ENCODE measurements at regions not wholly inside any gene's neighbourhood (a gene's known extent, or its start where the extent isn't known, plus 50 kb on each side); places are given as distances from the start of the nearest gene placed in this dataset.

GRCh38 chr6:11295969-11296368 lies 63.5 kb upstream of the NEDD9 start:
- no peak for DNase-seq
- Mint-ChIP-seq H3K27me3 (no peaks in the 10 kb centered on the region), H3K4me3 (no peak overlapping the region), H3K27ac (no peak overlapping the region), H3K9me3 (no peaks in the 10 kb centered on the region), H3K4me1 (ENCODE audit: low read depth) (peaks cover 15% of the 10 kb centered on the region), H3K36me3 (ENCODE audit: low read depth) (peaks cover 97% of the 10 kb centered on the region)
- ChIA-PET CTCF (no interaction called here), POLR2A (no interaction called here)
- H3K36me3 ChIP-seq (ENCODE audit: insufficient read depth, low read length), result peaks cover 37% of the 10 kb centered on the region
- peaks cover 4% of the 10 kb centered on the region for H3K4me1 ChIP-seq (ENCODE audit: insufficient read depth, low read length)
- intact Hi-C loops (cut with DNase I, micrococcal nuclease), result no loop called here
- no peak overlapping the region for H3K4me3 ChIP-seq (ENCODE audit: low read length)
- H3K27ac ChIP-seq (ENCODE audit: low read depth in 1 of 2, low read length in 2 of 2), result no peak overlapping the region
- no peak for TF ChIP-seq CTCF (IDR thresholded peaks at IDR 0.05)
- H3K9me3 ChIP-seq (ENCODE audit: control insufficient read depth in 1 of 2, insufficient read depth in 1 of 2, low read length in 2 of 2), result no peaks in the 10 kb centered on the region
- no peaks in the 10 kb centered on the region for H3K27me3 ChIP-seq (ENCODE audit: control insufficient read depth in 1 of 2, insufficient read depth in 2 of 2, low read length in 2 of 2)
- ATAC-seq (ENCODE audit: poor library complexity), result no peak

GRCh38 chr6:11294228-11294627 lies 61.8 kb upstream of the NEDD9 start:
- peaks cover 97% of the 10 kb centered on the region for H3K36me3 Mint-ChIP-seq (ENCODE audit: low read depth)
- H3K9me3 Mint-ChIP-seq, result no peaks in the 10 kb centered on the region
- no peak for ATAC-seq (ENCODE audit: poor library complexity)
- H3K4me1 ChIP-seq (ENCODE audit: insufficient read depth, low read length), result peaks cover 3% of the 10 kb centered on the region
- intact Hi-C loops (cut with DNase I, micrococcal nuclease), result no loop called here
- CTCF ChIA-PET, result no interaction called here
- H3K9me3 ChIP-seq (ENCODE audit: control insufficient read depth in 1 of 2, insufficient read depth in 1 of 2, low read length in 2 of 2), result no peaks in the 10 kb centered on the region
- H3K4me3 Mint-ChIP-seq, result no peak overlapping the region
- no peak overlapping the region for H3K27ac ChIP-seq (ENCODE audit: low read depth in 1 of 2, low read length in 2 of 2)
- H3K27me3 Mint-ChIP-seq, result no peaks in the 10 kb centered on the region
- TF ChIP-seq CTCF (IDR thresholded peaks at IDR 0.05), result no peak
- H3K36me3 ChIP-seq (ENCODE audit: insufficient read depth, low read length), result peaks cover 45% of the 10 kb centered on the region
- H3K4me3 ChIP-seq (ENCODE audit: low read length), result no peak overlapping the region
- no peak overlapping the region for H3K27ac Mint-ChIP-seq
- POLR2A ChIA-PET, result no interaction called here
- H3K27me3 ChIP-seq (ENCODE audit: control insufficient read depth in 1 of 2, insufficient read depth in 2 of 2, low read length in 2 of 2), result no peaks in the 10 kb centered on the region
- no peak for DNase-seq
- no peaks in the 10 kb centered on the region for H3K4me1 Mint-ChIP-seq (ENCODE audit: low read depth)

- no peaks in the 10 kb centered on the region for H3K27me3 ChIP-seq (ENCODE audit: control insufficient read depth in 1 of 2, insufficient read depth in 2 of 2, low read length in 2 of 2)
- H3K4me3 ChIP-seq (ENCODE audit: low read length), result no peak overlapping the region
- ChIA-PET POLR2A (no interaction called here), CTCF (no interaction called here)
- Mint-ChIP-seq H3K36me3 (ENCODE audit: low read depth) (peaks cover 95% of the 10 kb centered on the region), H3K27ac (no peak overlapping the region), H3K9me3 (peaks cover 2% of the 10 kb centered on the region), H3K4me3 (no peak overlapping the region), H3K27me3 (no peaks in the 10 kb centered on the region), H3K4me1 (ENCODE audit: low read depth) (no peaks in the 10 kb centered on the region)
- H3K36me3 ChIP-seq (ENCODE audit: insufficient read depth, low read length), result peaks cover 51% of the 10 kb centered on the region
- no peak overlapping the region for H3K27ac ChIP-seq (ENCODE audit: low read depth in 1 of 2, low read length in 2 of 2)
- no peak for TF ChIP-seq CTCF (IDR thresholded peaks at IDR 0.05)
- intact Hi-C loops (cut with DNase I, micrococcal nuclease), result no loop called here
- H3K9me3 ChIP-seq (ENCODE audit: control insufficient read depth in 1 of 2, insufficient read depth in 1 of 2, low read length in 2 of 2), result peaks cover 0 to 4% of the 10 kb centered on the region in 2 experiments
- no peaks in the 10 kb centered on the region for H3K4me1 ChIP-seq (ENCODE audit: insufficient read depth, low read length)
- no peak for ATAC-seq (ENCODE audit: poor library complexity)
- no peak for DNase-seq
Measured at GRCh38 chr6:11292594-11293236, 60.2 kb upstream of the NEDD9 start.
